SK-N-SH (cell line): ENCODE measurements at regions not wholly inside any gene's neighbourhood (a gene's known extent, or its start where the extent isn't known, plus 50 kb on each side); places are given as distances from the start of the nearest gene placed in this dataset.

ENCODE experiments used
- GABPA ChIP-seq: IDR thresholded peaks from 2 replicates; pipeline ENCODE4 v1.4.0; 2012; ENCODE audit warnings: low read depth, mild to moderate bottlenecking
- JUND ChIP-seq: IDR thresholded peaks from 2 replicates; pipeline ENCODE4 v1.4.0; 2012
- MAX ChIP-seq: IDR thresholded peaks from 2 replicates; pipeline ENCODE4 v1.4.0; 2012; ENCODE audit warnings: low read depth
- POLR2AphosphoS5 ChIP-seq: IDR thresholded peaks from 2 replicates; pipeline ENCODE4 v1.6.1; 2012; ENCODE audit warnings: low read depth, low read length
- SIN3A ChIP-seq: IDR thresholded peaks from 2 replicates; pipeline ENCODE4 v1.6.1; 2012; ENCODE audit warnings: low read depth, mild to moderate bottlenecking, low read length, moderate library complexity, borderline replicate concordance
- SMC3 ChIP-seq: IDR thresholded peaks from 2 replicates; pipeline ENCODE4 v1.6.1; 2012; ENCODE audit warnings: low read depth, low read length, improper control_type of control experiment
- TEAD4 ChIP-seq: IDR thresholded peaks from 2 replicates; pipeline ENCODE4 v1.4.0; 2012; ENCODE audit warnings: mild to moderate bottlenecking, borderline replicate concordance; ENCODE audit not compliant: insufficient read depth
- YY1 ChIP-seq: IDR thresholded peaks from 2 replicates; pipeline ENCODE4 v1.4.0; 2012; ENCODE audit warnings: low read depth, mild to moderate bottlenecking
- TF ChIP-seq, protein P1 (sequence below): fragments of 200-600 bp; sonication (generic); IDR thresholded peaks from 2 replicates; pipeline ENCODE4 v1.6.1; 2017; ENCODE audit warnings: antibody characterized with exemption, mild to moderate bottlenecking, moderate library complexity
- TF ChIP-seq, protein P2 (sequence below): fragments of 150-350 bp; IDR thresholded peaks from 2 replicates; pipeline ENCODE4 v1.6.1; 2017; ENCODE audit warnings: antibody characterized with exemption, low read length, low read depth, borderline replicate concordance

- TF ChIP-seq YY1, result no peak
- TF ChIP-seq JUND, result no peak
- TF ChIP-seq, protein P1, sequence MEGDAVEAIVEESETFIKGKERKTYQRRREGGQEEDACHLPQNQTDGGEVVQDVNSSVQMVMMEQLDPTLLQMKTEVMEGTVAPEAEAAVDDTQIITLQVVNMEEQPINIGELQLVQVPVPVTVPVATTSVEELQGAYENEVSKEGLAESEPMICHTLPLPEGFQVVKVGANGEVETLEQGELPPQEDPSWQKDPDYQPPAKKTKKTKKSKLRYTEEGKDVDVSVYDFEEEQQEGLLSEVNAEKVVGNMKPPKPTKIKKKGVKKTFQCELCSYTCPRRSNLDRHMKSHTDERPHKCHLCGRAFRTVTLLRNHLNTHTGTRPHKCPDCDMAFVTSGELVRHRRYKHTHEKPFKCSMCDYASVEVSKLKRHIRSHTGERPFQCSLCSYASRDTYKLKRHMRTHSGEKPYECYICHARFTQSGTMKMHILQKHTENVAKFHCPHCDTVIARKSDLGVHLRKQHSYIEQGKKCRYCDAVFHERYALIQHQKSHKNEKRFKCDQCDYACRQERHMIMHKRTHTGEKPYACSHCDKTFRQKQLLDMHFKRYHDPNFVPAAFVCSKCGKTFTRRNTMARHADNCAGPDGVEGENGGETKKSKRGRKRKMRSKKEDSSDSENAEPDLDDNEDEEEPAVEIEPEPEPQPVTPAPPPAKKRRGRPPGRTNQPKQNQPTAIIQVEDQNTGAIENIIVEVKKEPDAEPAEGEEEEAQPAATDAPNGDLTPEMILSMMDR, result no peak
- TF ChIP-seq SIN3A, result no peak
- no peak for TF ChIP-seq MAX
- no peak for TF ChIP-seq SMC3
- TF ChIP-seq POLR2AphosphoS5, result no peak
- TF ChIP-seq, protein P2, sequence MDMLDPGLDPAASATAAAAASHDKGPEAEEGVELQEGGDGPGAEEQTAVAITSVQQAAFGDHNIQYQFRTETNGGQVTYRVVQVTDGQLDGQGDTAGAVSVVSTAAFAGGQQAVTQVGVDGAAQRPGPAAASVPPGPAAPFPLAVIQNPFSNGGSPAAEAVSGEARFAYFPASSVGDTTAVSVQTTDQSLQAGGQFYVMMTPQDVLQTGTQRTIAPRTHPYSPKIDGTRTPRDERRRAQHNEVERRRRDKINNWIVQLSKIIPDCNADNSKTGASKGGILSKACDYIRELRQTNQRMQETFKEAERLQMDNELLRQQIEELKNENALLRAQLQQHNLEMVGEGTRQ, result no peak
- TF ChIP-seq TEAD4, result no peak
- no peak for TF ChIP-seq GABPA
Measured at GRCh38 chr3:27885641-27886040, 163.5 kb upstream of the EOMES start.
